Stimulated activated CD4-positive, alpha-beta T cell treated with anti-CD3 and anti-CD28 coated beads, Interleukin-2, amount 100 ng/mL, for 24 hours (primary cell): ENCODE measurements at regions not wholly inside any gene's neighbourhood (a gene's known extent, or its start where the extent isn't known, plus 50 kb on each side); places are given as distances from the start of the nearest gene placed in this dataset.
"Not testable (repeated sequence)": the region's sequence is repeated elsewhere in the genome, so short reads cannot be mapped to it uniquely, and the experiment has no call there.

Source experiments
- DNase-seq, 2 donors: peaks; one replicate each; pipeline ENCODE4 v3.0.0-alpha.2; 2020

DNA sequence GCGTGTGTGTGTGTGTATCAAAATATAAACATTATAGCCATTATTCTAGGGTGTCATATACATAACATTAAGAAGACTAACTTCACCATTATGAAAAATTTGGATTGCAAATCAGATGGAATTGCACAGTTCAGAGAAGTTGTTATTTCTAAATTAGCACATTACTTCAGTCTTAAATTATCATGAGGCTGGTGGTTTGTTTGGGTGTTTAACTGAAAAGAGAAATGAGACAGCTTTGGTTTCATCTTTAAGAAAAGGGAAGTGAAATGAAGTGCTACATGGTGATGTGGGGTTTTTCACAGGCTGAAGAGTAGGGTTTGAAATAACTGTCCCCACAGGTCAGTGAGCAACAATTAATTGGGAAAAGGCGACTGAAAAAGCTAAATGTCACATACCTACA, 161.2 kb upstream of the XIRP2 start:
- no peak for DNase-seq

DNA sequence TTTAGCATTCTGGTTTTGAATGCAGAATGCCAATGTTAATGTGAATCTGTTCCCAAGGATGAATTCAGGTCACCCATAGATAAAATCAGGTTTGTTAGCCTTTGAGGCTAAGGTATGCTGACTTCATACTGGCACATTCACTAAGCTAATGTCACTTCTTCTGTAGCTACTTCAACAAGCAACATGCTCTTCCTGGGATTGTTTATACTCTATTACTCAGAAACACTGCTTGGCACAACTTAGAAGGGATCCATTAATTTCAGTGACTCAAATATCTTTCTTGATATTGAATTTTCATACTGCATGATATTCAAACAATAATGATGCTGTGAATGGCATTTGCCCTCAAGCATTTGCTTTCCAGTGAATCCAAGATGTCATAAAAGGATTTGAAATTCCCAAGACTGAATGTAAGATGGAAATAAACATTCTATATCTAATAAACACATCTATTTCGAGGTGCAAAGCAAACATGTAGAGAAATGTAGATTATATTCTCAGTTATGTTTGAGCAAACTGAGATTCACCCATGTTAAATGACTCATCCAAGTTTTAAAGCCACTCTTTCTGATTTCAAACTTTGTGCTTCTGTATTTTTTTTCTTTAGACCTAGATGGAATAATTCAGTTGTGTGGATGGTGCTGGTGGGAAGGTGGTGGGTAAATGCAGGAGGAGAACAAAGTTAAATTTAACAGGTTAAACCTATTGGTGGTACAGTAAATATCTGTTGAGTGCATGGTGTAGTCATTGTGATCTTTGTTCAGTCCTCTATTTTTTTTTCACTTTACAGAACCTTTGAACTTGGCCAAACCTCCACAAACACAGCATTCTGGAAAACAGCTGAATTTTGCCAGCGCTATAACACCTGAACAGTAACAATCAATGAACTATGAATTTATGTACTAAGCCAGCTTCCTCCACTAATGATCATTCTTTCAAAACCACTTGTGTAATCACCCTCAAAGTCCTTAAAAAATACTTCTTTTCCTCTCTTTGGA, 162.1 kb upstream of the XIRP2 start:
- no peak for DNase-seq

DNA sequence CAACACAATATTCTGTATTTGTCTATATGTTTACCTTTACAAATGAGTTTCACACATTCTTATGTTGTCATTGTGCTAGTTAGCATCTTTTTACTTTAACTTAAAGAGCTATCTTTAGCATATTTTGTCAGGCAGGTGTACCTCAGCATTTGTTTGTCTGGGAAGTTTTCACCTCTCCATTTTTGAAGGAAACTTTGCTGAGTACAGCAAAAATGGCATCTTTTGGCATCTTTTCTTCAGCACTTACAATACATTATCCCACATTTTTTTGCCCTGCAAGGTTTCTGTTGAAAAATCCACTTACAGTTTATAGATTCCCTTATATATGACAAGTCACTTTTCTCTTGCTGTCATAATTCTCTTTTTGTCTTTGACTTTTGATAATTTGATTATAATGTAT, 171.3 kb upstream of the XIRP2 start:
- no peak for DNase-seq

DNA sequence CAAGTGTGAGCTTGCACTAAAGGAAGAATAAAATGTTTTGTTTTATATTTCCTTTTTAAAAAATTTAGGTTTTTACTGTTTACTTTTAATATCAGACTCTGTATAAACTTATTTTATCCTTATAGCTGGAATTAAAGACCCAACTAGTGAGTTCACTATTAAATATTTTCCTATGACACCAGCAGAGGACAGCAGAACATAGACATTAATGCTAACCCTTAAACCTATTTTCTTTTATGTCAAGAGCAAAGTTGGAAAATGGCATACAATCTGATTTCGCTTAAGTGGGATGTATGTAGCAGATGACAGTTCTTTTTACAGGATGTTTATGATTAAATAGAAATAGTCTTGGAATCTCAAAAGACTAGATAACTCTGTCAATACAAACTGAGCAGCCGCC, 188.2 kb upstream of the XIRP2 start:
- no peak for DNase-seq

DNA sequence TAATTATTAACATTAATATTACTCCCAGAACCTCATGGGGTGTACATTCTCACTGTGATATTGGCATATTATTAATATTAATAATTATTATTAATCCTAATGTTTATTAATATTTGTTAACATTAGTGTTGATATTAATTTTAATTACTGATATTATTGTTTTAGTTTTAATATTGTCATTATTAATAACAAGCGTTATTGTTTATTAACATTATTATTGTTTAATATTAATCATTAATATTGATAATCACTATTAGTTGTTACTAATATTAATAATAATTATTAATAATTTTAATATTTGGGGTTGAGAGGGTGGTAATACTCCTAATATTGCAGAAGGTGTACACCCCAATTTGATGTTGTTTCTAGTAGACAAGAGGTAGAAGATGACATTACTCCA, 193.1 kb upstream of the XIRP2 start:
- DNase-seq, result no peak

DNA sequence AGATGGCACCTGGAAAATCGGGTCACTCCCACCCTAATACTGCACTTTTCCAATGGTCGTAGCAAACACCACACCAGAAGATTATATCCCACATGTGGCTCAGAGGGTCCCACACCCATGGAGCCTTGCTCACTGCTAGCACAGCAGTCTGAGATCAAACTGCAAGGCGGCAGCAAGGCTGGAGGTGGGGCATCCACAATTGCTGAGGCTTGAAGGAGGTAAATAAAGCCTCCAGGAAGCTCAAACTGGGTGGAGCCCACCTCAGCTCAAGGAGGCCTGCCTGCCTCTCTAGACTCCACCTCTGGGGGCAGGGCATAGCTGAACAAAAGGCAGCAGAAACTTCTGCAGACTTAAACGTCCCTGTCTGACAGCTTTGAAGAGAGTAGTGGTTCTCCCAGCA, 192.0 kb upstream of the SCN7A start:
- not testable (repeated sequence) for DNase-seq

DNA sequence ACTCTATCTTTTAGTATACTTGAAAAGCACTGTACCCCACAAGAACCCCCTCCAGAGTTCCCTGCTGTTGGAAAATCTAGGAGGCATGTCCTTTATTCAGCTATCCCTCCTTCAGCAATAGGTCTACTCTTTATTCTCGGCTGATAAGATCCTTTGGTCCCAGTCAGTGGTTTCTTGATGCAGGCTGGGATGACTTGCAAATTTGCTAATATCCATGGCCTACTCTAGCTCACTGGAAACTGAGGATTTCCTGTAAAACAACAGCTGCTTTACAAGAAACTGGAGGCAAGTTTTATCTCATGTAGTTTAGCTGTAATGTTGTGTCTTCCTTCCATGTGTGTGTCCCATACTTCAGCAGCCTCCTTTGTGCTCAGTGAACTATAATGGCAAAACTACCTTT, 183.9 kb upstream of the SCN7A start:
- no peak for DNase-seq

DNA sequence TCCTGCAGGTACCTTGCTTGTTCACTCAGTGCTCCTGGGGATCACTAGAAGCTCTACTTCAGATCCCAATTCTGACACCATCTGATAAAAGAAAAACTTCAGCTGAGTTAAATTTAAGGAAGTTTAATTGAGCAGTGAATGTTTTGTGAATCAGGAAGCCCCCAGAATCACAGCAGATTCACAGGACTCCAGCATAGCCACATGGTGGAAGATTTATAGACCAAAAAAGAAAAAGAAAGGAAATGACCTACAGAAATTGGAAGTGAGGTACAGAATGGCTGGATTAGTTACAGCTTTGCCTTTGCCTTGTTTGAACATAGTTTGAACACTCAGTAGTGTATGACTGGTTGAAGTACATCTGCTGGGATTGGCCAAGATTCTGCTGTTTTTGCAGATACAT, 182.7 kb upstream of the SCN7A start:
- DNase-seq, result no peak

DNA sequence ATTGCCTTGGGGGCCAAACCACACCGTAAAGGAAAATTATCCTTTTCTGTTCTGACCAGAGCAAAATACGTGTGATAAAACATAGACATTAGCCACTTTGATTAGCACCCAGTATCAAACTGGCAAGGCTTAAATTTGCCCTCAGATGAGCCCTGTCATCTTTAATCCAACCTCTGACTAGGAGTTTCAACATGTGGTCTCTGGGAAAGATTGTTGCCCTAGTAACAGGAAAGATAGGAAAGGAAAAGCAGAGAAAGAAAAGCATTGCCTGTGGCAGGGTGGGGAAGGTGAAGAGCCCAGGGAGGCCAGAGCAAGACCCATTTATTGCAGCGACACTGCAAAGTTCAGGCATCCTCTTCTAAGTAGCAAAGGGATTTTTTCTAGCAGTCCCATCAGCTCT, 181.5 kb upstream of the SCN7A start:
- no peak for DNase-seq

DNA sequence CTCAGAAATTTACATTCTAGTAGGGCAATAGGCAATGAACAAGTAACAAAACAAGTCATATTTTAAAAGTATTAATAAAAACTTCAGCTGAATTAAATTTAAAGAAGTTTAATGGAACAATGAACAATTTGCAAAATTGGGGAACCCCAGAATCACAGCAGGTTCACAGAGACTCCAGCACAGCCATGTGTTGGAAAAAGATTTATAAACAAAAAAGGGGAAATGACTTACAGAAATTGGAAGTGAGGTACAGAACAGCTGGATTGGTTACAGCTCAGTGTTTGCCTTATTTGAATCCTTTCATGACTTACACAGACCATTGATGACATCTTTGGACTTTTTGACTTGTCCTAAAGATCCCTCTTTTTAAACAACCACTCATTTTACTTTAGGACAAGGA, 179.9 kb upstream of the SCN7A start:
- no peak for DNase-seq

DNA sequence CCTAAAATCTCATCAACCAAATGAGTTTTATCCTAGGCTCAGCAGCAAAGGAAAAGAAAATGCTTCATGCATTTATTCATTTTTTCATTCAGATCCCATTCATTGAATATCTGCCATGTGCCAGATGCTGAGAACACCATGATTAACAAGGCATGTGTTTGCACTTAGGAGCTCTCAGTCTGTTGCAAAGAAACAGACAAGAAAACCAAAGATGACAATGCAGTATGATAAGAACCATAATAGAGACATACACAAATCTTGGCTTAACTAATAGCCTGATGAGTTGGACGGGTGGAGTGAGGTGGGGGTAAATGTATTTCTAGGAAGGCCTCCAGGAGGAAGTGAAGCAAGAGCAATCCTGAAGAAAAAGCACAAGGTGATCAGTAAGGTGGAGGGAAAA, 177.8 kb upstream of the SCN7A start:
- DNase-seq, result no peak

DNA sequence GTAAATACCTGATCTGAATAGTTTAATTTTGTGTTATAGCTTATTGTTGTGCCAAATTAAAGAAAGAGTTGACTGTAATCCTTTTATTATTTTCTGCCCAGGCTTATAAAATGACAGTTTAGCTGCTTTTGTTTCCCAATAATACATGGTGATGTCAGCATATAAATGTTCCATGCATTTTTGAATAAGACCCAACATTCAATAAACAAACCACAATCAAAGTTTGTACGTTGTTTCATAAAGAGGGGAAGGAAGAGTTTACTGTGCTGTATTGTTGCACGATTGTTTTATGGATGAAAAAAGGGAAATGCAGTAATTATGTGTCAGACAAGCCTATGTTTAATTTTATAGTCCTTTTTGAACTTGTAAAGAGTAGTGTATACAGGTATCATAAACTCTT, 177.2 kb upstream of the SCN7A start:
- DNase-seq, result no peak

DNA sequence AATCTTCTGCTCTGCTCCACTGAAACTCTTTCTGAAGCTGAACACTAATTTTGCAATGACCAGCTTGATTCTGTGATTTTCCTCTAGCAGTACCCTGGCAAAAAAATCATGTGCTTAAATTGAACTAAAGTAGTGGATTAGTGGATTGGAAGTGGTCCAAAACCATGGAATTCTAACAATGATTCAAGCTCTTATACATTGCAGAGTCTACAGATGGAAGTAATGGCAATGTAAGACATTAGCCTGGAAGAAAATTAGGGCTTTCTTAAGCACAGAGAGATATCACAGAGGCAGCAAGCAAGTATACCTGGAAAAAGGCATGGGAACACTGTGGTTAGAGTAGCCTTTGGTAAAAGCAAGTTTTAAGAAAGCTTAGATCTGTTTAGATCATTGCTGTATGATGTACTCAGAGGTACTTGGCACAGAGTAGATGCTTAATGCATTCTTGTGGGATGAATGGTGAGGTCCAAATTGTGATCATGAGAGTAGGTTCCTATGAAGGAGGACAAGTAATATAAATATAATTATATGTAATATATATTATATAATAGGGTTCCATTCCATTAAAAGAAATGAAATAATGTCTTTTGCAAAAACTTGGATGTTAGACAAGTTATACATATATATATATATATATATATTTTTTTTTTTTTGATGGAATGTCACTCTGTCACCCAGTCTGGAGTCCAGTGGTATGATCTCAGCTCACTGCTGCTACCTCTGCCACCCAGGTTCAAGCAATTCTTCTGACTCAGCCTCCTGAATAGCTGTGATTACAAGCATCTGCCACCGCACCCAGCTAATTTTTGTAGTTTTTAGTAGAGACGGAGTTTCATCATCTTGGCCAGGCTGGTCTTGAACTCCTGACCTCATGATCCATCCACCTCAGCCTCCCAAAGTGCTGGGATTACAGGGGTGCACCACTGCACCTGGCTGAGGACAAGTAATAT, 172.2 kb upstream of the SCN7A start:
- no peak for DNase-seq

DNA sequence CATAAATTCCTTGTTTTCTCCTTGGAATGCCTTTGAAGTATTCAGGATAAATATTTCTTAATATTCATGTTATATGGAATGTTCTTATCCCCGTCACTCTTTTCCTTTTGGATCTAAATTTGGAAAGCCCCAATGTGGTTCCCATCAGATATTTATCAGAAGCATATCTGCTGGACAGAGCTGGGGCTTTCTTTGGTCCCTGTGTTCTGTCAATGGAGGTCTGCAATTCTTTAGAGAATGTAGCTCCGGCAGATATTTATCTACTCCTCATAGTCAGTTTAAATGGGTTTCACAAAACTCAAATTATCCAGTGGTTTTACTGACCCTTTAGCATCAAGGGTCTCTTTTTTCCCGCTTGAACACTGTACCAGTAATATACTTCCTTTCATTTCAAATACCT, 167.8 kb upstream of the SCN7A start:
- DNase-seq, result no peak

DNA sequence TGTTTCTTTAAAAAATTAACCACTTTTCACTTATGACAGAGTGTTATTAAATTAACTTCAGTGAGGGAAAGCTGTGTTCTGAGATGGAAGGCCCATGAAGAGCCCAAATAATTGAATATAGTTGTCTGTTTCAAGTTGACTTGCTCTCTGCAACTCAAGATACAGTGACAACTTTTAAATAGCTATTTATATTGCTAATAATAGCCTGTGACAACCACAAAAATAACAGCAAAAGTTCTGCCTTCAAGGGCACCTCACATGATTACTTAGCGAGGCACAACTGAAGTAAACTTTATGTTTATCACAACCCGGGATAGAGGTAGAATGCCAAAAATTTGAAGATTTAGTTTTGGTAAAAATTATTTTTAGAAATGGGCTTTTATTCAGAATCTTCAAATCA, 167.3 kb upstream of the SCN7A start:
- DNase-seq, result no peak

DNA sequence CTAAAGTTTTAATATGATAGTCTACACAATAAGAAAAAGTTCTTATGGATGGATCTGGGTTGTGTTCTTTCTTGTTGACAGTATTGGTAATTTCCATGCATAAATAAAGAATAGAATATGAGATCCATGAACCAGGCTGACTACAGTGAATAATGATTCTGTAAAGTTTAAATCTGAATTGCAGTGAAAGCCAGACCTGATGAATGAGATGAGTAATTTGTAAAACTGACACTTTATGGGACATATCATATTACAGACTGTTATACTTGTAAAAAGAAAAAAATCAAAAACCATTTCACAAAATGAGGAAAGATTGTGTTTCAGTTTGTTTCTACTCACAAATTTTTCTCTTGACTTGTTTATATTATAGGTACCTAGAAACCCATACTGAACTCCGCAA, 164.9 kb upstream of the SCN7A start:
- no peak for DNase-seq

DNA sequence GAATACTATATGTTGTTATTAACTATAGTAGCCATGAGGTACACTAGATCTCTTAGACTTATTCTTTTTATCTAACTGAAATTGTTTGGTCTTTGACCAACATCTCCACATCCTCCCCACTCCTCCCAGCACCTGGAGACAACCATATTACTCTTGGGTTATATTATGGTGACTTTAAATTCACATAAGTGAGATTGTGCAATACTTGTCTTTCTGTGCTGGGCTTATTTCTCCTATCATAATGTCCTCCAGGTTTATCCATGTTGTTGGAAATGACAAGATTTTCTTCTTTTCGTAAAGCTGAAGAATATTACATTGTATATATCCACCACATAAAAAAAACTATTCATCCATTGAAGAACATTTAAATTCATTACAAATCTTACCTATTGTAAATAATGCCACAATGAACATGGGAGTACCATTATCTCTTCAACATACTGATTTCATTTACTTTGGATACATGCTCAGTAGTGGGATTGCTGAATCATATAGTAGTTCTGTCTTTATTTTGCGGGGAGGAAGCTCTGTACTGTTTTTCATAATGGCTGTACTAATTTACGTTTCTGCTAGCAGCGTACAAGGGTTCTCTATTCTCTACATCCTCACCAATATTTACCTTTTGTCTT, 159.2 kb upstream of the SCN7A start:
- DNase-seq, result no peak

DNA sequence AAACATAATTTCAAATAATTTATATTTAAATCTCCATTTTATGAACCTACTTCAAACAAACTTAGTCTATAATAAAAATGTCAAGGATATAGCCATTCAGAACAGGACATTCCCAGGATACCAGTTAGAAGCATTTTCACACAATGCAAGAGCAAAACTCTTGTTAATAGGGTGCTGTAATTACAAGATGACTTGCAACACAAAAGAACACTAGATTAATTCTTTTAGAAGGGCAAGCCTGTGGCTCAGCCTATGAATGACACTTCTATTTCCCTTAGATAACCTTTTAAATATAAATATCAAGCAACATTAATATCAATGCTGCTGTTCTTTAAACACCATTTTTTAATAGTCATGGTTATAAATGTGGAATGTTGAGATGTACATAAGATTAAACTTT, 157.9 kb upstream of the SCN7A start:
- no peak for DNase-seq

DNA sequence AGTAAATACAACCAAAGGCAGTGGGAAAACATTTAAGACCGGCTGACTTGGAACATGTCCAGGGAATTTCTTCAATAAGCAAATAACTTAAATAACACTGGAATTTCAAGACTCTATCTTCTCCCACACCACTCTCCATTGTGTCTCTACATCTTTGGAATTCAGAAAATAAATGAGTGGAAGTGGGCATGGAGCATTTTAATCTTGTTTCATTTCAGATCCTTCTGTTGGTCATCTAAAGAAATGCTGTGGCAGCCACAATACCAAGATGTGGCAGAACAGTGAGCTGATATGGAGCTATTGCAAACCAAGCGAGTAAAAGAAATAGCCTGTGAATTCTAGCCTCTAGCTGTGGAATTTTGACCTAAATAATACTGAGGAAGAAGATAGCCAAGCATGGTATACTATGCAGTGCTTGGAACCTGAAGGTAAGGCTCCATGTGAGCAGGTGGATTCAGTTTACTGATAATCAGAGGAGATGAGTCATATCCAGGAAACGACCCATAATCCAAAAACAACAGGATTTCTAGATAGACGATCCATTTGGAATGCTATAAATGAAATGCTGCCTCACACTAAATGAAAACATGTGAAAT, 157.1 kb upstream of the SCN7A start:
- no peak for DNase-seq

DNA sequence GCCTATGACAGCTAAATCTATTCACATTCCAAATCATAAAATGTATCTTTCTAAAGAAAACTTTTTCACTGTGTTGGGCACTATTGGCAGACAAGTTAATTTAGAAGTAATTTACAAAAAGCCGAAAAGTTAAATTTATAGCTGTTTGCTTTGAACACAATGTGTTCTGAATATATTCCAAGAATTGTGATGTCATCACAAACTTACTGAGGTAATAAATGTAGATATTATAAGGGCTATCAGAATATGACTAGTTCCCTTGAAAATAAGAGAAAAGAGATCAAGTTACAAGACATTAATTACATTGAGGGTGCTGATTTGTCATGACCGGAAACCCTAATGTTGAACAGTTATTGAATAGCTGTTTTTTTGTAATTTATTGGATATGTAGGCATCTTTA, 153.9 kb upstream of the SCN7A start:
- no peak for DNase-seq

DNA sequence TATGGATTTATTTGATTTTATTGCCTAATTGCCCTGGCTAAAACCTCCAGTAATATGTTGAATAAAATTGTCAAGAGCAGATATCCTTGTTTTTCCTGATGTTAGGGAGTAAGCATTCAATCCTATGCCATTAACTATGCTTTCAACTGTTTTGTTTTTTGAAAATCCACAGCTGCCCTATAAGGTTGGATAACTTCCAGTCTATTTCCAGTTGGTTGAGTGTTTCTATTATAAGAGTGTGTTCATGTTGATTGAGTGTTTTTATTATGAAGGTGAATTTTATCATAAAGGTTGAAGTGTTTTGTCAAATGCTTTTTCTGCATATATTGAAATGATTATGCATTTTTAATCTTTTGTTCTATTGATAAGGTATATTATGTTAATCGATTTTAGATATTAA, 149.9 kb upstream of the SCN7A start:
- no peak for DNase-seq

DNA sequence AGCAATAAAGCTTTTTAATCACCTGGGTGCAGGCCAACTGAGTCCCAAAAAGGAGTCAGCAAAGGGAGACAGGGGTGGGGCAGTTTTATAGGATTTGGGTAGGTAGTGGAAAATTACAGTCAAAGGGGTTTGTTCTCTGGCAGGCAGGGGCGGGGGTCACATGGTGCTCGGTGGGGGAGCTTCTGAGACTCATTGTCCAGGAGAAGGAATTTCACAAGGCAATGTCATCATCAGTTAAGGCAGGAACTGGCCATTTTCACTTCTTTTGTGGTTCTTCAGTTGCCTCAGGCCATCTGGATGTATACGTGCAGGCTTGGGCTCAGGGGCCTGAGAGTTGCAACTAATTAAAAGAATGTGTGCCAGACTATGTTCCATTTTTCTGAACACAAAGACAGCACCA, 147.5 kb upstream of the SCN7A start:
- not testable (repeated sequence) for DNase-seq

DNA sequence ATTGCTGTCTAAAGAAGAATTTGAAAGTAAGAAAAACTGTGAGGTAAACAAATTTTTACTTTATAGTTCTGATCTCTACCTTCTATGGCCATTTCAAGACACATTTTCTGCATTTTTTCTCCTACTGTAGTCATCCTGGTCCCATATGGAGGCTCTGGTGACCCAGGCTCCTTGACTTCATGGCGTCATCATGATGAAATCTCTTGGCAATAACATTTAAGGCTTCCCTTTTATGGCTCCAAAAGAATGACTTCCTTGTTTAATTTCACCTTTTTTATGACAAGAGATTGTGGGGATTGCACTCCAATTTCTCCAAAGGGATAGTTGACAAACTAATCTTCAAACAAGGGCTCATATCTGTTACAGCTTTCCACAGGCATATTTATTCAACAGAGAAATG, 143.0 kb upstream of the SCN7A start:
- no peak for DNase-seq
